Caco-2 (cell line): ENCODE measurements at regions not wholly inside any gene's neighbourhood (a gene's known extent, or its start where the extent isn't known, plus 50 kb on each side); places are given as distances from the start of the nearest gene placed in this dataset.

Experiments
- BruUV-seq: library from RNA; stranded (reverse); fragments of 400-500 nt; replicated peaks from 2 replicates; lab custom pipeline; 2021; lab: Mats Ljungman, UMichigan
- CTCF ChIA-PET: fragments of 300-600 bp; sonication (Branson Sonifier 250); formaldehyde crosslinking; loops from one replicate; lab custom pipeline; 2022; ENCODE audit warnings: antibody characterized with exemption; lab: Charles Lee
- POLR2A ChIA-PET: fragments of 300-600 bp; sonication (Branson Sonifier 250); formaldehyde crosslinking; loops from one replicate; lab custom pipeline; 2022; ENCODE audit warnings: antibody characterized with exemption; lab: Charles Lee
- DNase-seq, 2 experiments: peaks; one replicate each; pipeline versions ENCODE4 v3.0.0 to v3.0.0-alpha.2; 2020 to 2022
- H3K27me3 ChIP-seq: replicated peaks from 2 replicates; pipeline ENCODE4 v1.6.0; 2011; ENCODE audit warnings: low read length; ENCODE audit not compliant: control insufficient read depth, insufficient read depth
- H3K36me3 ChIP-seq: 2 replicates; pipeline ENCODE4 v1.5.1; 2011; ENCODE audit warnings: low read length; ENCODE audit not compliant: control insufficient read depth, insufficient read depth
- H3K4me1 ChIP-seq: fragments of 250-450 bp; sonication (Bioruptor Pico); 2 replicates; pipeline ENCODE4 v1.5.1; 2020; ENCODE audit warnings: mild to moderate bottlenecking
- H3K4me3 ChIP-seq: 2 replicates; pipeline ENCODE4 v1.5.1; 2011; ENCODE audit warnings: low read depth, mild to moderate bottlenecking, control low read depth, low read length
- H3K9me3 ChIP-seq: fragments of 250-450 bp; sonication (Bioruptor Pico); 2 replicates; pipeline ENCODE4 v1.5.1; 2020; ENCODE audit warnings: mild to moderate bottlenecking, moderate library complexity
- H3K27ac Mint-ChIP-seq: one replicate; pipeline ENCODE4 v1.8.0; 2022; ENCODE audit warnings: mixed read lengths; ENCODE audit not compliant: unreplicated experiment
- H3K27me3 Mint-ChIP-seq: one replicate; pipeline ENCODE4 v1.8.0; 2022; ENCODE audit warnings: mixed read lengths; ENCODE audit not compliant: insufficient read depth, unreplicated experiment
- H3K36me3 Mint-ChIP-seq: one replicate; pipeline ENCODE4 v1.8.0; 2022; ENCODE audit warnings: mild to moderate bottlenecking, mixed read lengths; ENCODE audit not compliant: insufficient read depth, unreplicated experiment
- H3K4me1 Mint-ChIP-seq: one replicate; pipeline ENCODE4 v1.8.0; 2022; ENCODE audit warnings: low read depth, mixed read lengths; ENCODE audit not compliant: unreplicated experiment
- H3K4me3 Mint-ChIP-seq: one replicate; pipeline ENCODE4 v1.8.0; 2022; ENCODE audit warnings: mild to moderate bottlenecking, moderate library complexity, mixed read lengths; ENCODE audit not compliant: unreplicated experiment
- H3K9me3 Mint-ChIP-seq: one replicate; pipeline ENCODE4 v1.8.0; 2022; ENCODE audit warnings: mixed read lengths; ENCODE audit not compliant: unreplicated experiment
- intact Hi-C: fragments of 100-400 bp; cut with micrococcal nuclease; formaldehyde crosslinking; loops from one replicate; pipeline ENCODE4 v1.10.0; 2022; ENCODE audit not compliant: unreplicated experiment
- TF ChIP-seq, protein P1 (sequence below), 2 experiments: fragments of 200-600 bp in 1 of 2; IDR thresholded peaks; 1 replicate in 1 of 2; 2 replicates in 1 of 2; pipeline versions ENCODE4 v1.5.1 to v1.8.0; 2011 to 2022; ENCODE audit warnings: antibody characterized with exemption in 1 of 2, control low read depth in 1 of 2, inconsistent platforms in 1 of 2, low read depth in 1 of 2, low read length in 1 of 2, mild to moderate bottlenecking in 1 of 2, moderate library complexity in 1 of 2; ENCODE audit not compliant: insufficient read depth in 1 of 2, severe bottlenecking in 1 of 2, unreplicated experiment in 1 of 2

DNA sequence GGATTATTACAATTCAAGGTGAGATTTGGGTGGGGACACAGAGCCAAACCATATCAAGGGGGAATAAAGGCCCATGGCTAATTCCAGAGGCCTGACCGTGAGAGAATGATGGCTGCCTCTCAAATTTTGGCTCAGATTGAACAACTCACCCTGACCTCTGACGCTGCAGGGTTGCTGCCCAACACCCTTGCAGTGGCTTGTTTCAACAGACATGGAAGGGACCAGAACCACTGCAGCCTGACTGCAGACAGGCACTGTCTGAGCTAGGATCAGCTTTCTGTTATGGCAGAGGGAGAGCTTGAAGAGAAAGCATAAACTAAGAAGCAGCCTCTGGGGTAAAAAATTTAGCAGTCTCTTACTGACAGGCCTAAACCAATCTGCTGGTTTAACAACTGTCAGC is 90.2 kb upstream of the GADD45A start:
- no TSS peak for BruUV-seq
- H3K27me3 Mint-ChIP-seq, result no peaks in the 10 kb centered on the region
- no peaks in the 10 kb centered on the region for H3K36me3 Mint-ChIP-seq
- H3K4me1 Mint-ChIP-seq, result peaks cover 9% of the 10 kb centered on the region
- H3K27ac Mint-ChIP-seq, result no peak overlapping the region
- H3K4me3 Mint-ChIP-seq, result no peak overlapping the region
- intact Hi-C loops, result no loop called here
- Histone ChIP-seq H3K27me3 (no peaks in the 10 kb centered on the region), H3K4me1 (no peaks in the 10 kb centered on the region), H3K9me3 (no peaks in the 10 kb centered on the region), H3K4me3 (no peak overlapping the region), H3K36me3 (no peaks in the 10 kb centered on the region)
- TF ChIP-seq, protein P1, sequence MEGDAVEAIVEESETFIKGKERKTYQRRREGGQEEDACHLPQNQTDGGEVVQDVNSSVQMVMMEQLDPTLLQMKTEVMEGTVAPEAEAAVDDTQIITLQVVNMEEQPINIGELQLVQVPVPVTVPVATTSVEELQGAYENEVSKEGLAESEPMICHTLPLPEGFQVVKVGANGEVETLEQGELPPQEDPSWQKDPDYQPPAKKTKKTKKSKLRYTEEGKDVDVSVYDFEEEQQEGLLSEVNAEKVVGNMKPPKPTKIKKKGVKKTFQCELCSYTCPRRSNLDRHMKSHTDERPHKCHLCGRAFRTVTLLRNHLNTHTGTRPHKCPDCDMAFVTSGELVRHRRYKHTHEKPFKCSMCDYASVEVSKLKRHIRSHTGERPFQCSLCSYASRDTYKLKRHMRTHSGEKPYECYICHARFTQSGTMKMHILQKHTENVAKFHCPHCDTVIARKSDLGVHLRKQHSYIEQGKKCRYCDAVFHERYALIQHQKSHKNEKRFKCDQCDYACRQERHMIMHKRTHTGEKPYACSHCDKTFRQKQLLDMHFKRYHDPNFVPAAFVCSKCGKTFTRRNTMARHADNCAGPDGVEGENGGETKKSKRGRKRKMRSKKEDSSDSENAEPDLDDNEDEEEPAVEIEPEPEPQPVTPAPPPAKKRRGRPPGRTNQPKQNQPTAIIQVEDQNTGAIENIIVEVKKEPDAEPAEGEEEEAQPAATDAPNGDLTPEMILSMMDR (IDR thresholded peaks at IDR 0.05; ENCODE audit: insufficient read depth in 1 of 2, low read depth in 1 of 2, low read length in 1 of 2, severe bottlenecking in 1 of 2, unreplicated experiment in 1 of 2), result no peak
- POLR2A ChIA-PET, result interaction anchor here (0.7 kb wide), 1 partner anchor 23 kb away, joined by 18 read pairs; no protein-coding TSS in a partner anchor
- no peak for DNase-seq
- peaks cover 18% of the 10 kb centered on the region for H3K9me3 Mint-ChIP-seq
- CTCF ChIA-PET, result no interaction called here

DNA sequence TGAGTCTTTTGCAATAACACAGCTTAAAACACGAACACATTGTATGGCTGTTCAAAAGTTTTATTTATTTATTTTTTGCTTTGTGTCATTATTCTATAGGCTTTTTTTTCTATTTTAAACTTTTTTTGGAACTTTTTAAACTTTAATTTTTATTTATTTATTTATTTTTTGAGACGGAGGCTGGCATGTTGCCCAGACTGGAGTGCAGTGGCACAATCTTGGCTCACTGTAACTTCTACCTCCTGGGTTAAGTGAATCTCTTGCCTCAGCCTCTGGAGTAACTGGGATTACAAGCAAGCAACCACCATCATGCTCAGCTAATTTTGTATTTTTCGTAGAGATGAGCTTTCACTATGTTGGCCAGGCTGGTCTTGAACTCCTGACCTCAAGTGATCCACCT is 88.3 kb upstream of the GADD45A start:
- no peak overlapping the region for H3K4me3 Mint-ChIP-seq
- TF ChIP-seq, protein P1 (IDR thresholded peaks at IDR 0.05; ENCODE audit: insufficient read depth in 1 of 2, low read depth in 1 of 2, low read length in 1 of 2, severe bottlenecking in 1 of 2, unreplicated experiment in 1 of 2), result no peak
- no TSS peak for BruUV-seq
- no peaks in the 10 kb centered on the region for H3K27me3 Mint-ChIP-seq
- Histone ChIP-seq H3K9me3 (no peaks in the 10 kb centered on the region), H3K4me3 (no peak overlapping the region), H3K27me3 (no peaks in the 10 kb centered on the region), H3K4me1 (no peaks in the 10 kb centered on the region), H3K36me3 (no peaks in the 10 kb centered on the region)
- no peak for DNase-seq
- H3K4me1 Mint-ChIP-seq, result peaks cover 6% of the 10 kb centered on the region
- peaks cover 13% of the 10 kb centered on the region for H3K9me3 Mint-ChIP-seq
- POLR2A ChIA-PET, result no interaction called here
- CTCF ChIA-PET, result no interaction called here
- no peaks in the 10 kb centered on the region for H3K36me3 Mint-ChIP-seq
- no peak overlapping the region for H3K27ac Mint-ChIP-seq
- intact Hi-C loops, result no loop called here

DNA sequence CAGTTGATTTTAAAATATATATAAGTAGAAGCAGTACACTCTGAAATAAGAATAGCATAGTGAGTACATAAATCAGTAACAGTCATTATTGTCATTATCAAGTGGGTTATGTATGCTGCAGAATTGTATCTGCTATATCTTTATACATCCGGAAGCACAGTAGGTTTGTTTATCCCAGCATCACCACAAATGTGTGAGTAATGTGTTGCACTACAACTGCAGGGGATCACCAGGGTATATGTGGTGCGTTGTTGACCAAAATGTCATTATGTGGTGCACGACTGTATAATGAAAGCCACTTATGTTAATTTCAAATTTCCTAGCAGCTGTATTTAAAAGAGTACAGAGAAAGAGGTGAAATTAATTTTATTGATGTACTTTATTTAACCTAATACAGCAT is 87.7 kb upstream of the GADD45A start:
- H3K27me3 Mint-ChIP-seq, result no peaks in the 10 kb centered on the region
- Histone ChIP-seq H3K4me3 (no peak overlapping the region), H3K9me3 (no peaks in the 10 kb centered on the region), H3K4me1 (no peaks in the 10 kb centered on the region), H3K36me3 (no peaks in the 10 kb centered on the region), H3K27me3 (no peaks in the 10 kb centered on the region)
- intact Hi-C loops, result no loop called here
- peaks cover 6% of the 10 kb centered on the region for H3K9me3 Mint-ChIP-seq
- H3K36me3 Mint-ChIP-seq, result no peaks in the 10 kb centered on the region
- ChIA-PET POLR2A (no interaction called here), CTCF (no interaction called here)
- no peak overlapping the region for H3K27ac Mint-ChIP-seq
- no peak overlapping the region for H3K4me3 Mint-ChIP-seq
- no TSS peak for BruUV-seq
- DNase-seq, result no peak
- TF ChIP-seq, protein P1 (IDR thresholded peaks at IDR 0.05; ENCODE audit: insufficient read depth in 1 of 2, low read depth in 1 of 2, low read length in 1 of 2, severe bottlenecking in 1 of 2, unreplicated experiment in 1 of 2), result no peak
- H3K4me1 Mint-ChIP-seq, result peaks cover 6% of the 10 kb centered on the region
